GM18507 (cell line): ENCODE measurements at regions not wholly inside any gene's neighbourhood (a gene's known extent, or its start where the extent isn't known, plus 50 kb on each side); places are given as distances from the start of the nearest gene placed in this dataset.
"Not testable (repeated sequence)": the region's sequence is repeated elsewhere in the genome, so short reads cannot be mapped to it uniquely, and the experiment has no call there.

ENCODE experiments used
- DNase-seq: peaks from one replicate; pipeline ENCODE4 v3.0.0; 2011; ENCODE audit warnings: low read depth; ENCODE audit not compliant: insufficient read length; ENCODE audit errors: extremely low spot score
- FAIRE-seq: peaks from 2 replicates; lab custom pipeline; 2011; peaks lifted over from hg19 to GRCh38; lab: Jason Lieb, UNC

- FAIRE-seq (no peak), DNase-seq (no peak)
Observed at GRCh38 chr12:25780771-25781170, 177.7 kb upstream of the RASSF8 start.

DNA sequence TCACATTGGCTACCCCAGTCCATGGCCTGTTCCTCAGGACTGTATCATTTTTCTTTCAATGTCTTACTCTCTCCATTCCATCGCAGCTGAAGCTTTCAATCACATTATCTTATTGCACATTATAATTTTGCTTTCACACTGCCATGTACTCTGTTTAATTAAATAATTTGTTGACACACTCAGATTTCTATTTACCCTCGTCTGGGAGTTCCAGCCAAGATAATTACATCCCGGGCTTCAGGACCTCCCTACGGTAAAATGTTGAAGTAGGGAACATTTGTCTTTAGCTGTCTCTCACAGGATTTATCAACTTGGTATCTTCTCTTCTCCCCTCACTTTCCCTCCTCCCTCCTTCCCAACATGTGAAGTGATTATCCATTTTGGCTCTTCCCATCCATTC is 177.2 kb upstream of the RASSF8 start:
- FAIRE-seq (no peak), DNase-seq (no peak)

- FAIRE-seq: no peak
- DNase-seq: no peak
Observed at GRCh38 chr12:25783566-25783965, 174.9 kb upstream of the RASSF8 start.

GRCh38 chr12:25784669-25785068 is 173.8 kb upstream of the RASSF8 start:
- DNase-seq (no peak), FAIRE-seq (no peak)

DNA sequence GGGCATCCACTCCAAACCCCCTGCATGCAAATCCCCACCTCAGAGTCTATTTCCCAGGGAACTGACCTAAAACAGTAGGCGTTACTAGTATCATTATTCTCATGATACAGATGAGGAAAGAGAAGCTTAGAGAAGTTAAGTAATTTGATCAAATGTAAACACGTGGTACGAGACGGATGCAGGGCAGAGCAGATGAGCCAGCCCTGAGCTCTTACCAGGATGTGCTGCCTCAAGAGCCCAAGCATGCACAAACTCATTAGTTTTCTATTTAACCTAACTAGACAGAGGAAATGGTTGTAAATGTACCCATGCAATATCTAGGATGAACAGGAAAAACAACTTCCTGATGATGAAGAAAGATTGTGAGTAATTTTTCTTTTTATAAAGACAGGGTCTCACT is 173.3 kb upstream of the RASSF8 start:
- DNase-seq: no peak
- no peak for FAIRE-seq

DNA sequence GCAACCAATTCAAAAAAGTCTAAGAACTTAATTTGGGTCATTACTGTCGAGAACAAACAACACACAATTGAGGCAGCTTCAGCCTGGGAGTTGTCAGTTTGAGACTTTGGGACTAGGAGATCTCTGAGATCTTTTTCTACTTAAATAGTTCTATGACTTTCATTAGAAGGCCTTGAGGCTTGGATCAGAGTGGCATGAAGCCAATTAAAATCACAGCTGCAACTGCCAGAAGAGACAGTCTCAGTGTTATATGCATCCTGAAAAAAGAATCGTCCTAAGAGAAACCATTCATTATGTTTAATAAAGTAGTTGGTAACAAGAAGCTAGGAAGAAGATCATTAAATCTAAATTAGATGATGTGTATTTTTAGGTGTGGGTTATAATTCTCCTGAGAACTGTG is 170.8 kb upstream of the RASSF8 start:
- DNase-seq (no peak), FAIRE-seq (no peak)

DNA sequence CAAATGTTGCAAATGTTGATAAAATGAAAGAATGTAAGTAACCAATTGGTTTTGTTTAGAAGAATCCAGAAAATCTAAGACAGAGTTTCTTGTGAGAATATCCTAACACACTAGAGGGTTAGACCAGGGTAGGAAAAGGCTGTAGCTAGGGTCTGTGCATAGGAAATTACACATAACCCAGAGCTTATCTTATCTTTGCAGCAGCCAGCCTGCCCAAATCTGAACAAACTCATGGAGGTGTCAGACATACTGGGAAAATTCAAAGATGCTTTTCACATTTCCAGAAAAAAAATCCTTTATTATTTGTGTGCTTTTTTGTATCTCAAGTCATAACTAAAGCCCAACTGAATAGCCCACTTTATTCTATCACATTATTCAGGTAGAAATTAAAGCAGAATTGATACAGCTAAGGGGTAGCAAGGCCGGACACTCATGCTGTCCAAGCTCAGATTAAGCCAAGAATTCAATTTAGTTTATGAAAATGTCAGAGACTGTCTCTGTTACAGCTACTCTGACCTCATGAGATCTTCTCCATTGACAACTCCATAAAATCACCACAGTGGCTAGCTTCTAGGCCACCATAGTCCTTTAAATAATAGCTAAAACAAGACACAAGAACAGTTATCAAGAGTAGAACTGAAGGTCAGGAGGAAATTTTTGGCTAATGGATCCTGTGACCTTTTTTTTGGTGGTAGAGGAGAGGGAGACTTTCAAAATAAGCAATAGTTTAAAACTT is 169.6 kb upstream of the RASSF8 start:
- no peak for FAIRE-seq
- no peak for DNase-seq

DNA sequence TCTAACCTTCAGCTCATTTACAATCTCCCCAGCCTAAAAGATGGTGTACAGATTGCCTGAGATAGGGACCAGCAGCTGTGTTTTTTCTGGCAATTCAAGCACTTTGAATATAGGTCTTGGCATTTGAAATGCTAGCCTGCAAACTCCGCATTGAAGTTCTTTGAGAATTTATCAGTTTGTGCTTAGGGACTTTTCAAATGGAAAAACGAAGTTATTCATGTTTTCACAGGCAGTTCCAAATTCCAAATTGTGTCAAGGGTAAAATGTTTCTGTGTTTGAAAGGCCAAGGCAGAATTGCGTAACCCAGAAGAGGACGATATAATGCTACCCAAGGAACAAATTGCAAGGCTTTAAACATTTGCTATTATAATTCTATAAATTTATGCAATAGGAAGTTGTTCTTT is 168.9 kb upstream of the RASSF8 start:
- no peak for FAIRE-seq

GRCh38 chr12:25792031-25792430 is 166.5 kb upstream of the RASSF8 start:
- FAIRE-seq (no peak), DNase-seq (no peak)

More for the DNA sequence above, 168.9 kb upstream of the RASSF8 start:
- DNase-seq: no peak

DNA sequence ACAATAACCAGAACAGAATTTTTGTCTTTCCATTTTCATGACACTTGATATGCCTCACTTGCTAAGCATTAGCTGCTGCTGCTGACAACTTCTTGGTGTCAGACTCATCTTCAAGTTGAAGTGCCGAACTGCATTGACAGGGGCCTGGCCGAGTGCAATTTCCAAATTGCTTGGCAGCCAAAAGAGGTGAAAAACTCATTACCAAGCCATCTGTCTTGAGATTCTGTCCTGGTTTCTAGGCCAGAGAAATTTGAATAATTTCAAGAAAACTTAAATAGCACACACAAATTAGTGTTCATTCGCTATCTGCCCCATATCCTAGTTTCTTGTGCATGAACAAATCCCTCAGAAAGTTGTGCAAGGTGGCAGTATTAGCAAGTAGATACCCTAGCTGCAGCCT is 165.3 kb upstream of the RASSF8 start:
- DNase-seq (no peak), FAIRE-seq (no peak)

GRCh38 chr12:25794571-25794970 is 163.9 kb upstream of the RASSF8 start:
- DNase-seq (no peak), FAIRE-seq (no peak)

- FAIRE-seq: no peak
- DNase-seq: no peak
Observed at GRCh38 chr12:25796523-25797000, 161.9 kb upstream of the RASSF8 start.

- DNase-seq: no peak
- FAIRE-seq: no peak
Observed at GRCh38 chr12:25797386-25797785, 161.1 kb upstream of the RASSF8 start.

- no peak for DNase-seq
- FAIRE-seq: no peak
Observed at GRCh38 chr12:25797949-25798348, 160.5 kb upstream of the RASSF8 start.

DNA sequence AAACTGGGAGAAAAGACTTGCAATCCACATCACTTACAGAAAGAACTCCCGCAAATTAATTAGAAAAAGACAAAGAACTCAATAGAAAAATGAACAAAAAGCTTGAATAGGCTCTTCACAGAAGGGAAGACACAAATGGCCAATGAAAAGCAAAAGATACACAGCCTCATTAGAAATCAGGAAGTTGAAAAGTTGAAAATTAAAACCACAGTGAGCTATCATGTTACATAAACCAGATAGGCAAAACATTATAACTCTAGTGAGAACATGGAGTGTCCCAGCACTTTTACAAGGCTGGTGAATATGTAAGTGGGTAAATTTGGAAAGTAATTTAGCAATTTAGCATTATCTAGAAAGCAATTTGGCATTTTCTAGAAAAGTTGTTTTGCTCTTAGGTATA is 158.4 kb upstream of the RASSF8 start:
- DNase-seq: no peak
- no peak for FAIRE-seq

DNA sequence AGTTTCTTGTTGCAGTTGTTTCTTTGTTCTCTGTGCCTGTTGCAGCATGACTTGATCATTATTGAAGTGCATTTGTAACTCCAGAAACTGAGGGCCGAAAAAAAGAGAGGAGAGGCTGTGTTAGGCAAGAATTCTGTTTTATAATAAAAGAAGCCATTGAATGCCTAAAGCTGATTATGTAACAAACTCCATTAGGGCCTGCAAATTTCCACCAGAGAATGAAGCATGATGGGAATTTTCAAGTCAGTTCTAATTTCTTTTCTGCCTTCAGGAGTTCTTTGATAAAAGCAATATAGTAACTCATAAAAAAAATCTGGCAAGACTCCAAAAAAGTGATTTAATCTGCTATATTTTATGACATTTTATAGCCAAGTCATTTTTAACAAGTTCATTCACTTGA is 156.7 kb upstream of the RASSF8 start:
- FAIRE-seq (no peak), DNase-seq (no peak)

- FAIRE-seq (no peak), DNase-seq (no peak)
Observed at GRCh38 chr12:25802143-25802542, 156.3 kb upstream of the RASSF8 start.

- not testable (repeated sequence) for DNase-seq
- peak; percentile 5 for FAIRE-seq
Observed at GRCh38 chr12:25803029-25803664, 155.3 kb upstream of the RASSF8 start.

GRCh38 chr12:25804286-25804685 is 154.2 kb upstream of the RASSF8 start:
- not testable (repeated sequence) for DNase-seq, FAIRE-seq

DNA sequence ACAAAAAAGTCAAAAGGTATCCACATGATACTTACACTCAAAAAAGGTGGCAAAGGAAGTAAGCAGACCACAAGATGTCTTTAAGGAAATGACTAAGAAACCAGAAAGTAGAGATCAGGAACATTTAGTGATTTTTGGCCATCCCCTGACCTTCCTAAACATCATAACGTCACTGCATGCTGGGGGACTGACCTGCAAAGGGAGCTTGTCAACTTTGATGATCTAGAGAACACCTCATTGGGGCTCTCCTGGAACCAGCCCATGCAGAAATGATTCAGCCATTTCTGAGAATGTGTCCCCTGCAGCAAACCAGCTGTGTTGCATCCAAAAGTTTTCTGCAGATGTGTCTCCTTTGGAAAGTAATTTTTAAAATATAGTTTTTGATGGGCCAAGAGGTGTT is 152.2 kb upstream of the RASSF8 start:
- FAIRE-seq (no peak), DNase-seq (no peak)

DNA sequence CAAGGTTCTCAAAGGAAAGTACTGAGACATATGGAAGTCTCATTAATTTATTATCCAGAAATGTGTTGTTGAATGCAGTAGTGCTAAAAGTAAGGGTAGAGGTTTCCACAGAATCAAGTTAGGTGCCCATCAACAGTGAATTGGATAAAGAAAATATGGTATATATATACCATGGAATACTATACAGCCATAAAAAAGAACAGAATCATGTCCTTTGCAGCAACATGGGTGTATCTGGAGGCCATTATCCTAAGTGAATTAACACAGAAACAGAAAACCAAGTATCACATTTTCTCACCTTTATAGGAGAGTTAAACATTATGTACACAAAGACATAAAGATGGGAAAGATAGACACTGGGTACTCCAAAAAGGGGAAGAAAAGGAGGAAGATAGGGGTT is 149.9 kb upstream of the RASSF8 start:
- FAIRE-seq (no peak), DNase-seq (no peak)
